ENCODE measurements at regions not wholly inside any gene's neighbourhood (a gene's known extent, or its start where the extent isn't known, plus 50 kb on each side); places are given as distances from the start of the nearest gene placed in this dataset.

DNA sequence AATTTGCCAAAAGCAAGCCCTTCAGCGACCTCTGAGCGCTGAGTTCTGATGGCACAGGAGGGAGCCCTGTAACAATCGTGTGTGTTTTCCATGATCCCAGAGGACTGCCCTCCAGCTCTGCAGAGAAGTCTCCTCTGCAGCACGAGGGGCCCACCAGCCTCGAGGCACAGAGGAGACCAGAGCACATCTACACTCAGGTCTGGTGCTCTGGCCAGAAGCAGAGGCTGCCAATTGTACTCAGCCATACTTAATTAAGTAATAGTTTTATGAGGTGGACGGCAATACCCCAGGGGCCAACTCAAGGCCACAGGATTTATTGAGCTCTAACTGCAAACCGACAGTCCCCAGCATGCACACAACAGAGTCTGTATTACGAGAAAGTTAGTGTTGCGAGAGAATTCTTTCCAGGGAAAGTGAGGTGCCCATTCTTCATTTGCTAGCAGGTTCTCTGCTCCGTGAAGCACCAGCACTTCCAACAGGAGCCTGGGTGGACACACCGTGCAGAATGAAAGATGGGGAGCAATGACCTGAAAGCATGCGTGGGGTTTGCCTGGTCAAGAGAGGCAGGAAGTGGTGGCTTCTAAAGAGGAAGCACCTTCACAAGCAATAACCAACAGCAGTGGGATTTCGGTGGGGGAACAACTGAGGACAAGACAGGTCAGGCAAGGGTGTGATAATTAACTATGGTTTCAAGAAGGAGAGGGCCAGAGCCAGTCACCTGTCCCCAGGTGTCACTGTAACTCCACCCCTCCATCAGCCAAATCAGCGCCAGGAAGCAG lies 92.8 kb upstream of the FOXC1 start:
- no peak for DNase-seq

DNA sequence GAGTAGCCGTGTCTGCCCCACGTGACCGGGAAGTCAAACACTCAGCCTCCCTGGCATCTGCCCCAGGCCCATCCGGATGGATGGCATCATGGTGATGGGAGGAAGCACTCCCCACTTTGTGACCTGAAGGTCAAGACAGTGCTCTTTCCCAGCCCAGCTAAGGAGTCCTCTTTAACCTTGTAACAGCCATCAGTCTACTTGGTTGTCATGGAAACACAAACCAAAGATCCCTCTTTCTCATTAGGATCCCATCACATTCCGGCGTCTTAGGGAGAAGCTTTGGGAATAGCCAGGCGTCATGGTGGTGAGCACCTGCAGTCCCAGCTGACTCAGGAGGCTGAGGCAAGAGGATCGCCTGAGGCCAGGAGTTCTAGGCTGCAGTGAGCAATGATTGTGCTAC lies 90.9 kb upstream of the FOXC1 start:
- no peak for DNase-seq

GRCh38 chr6:1519597-1519996 lies 90.1 kb upstream of the FOXC1 start:
- DNase-seq: no peak

- DNase-seq: no peak
Observed at GRCh38 chr6:1522779-1523178, 86.9 kb upstream of the FOXC1 start.

- DNase-seq: peak; percentile 67
Observed at GRCh38 chr6:1524040-1524480, 85.7 kb upstream of the FOXC1 start.

DNA sequence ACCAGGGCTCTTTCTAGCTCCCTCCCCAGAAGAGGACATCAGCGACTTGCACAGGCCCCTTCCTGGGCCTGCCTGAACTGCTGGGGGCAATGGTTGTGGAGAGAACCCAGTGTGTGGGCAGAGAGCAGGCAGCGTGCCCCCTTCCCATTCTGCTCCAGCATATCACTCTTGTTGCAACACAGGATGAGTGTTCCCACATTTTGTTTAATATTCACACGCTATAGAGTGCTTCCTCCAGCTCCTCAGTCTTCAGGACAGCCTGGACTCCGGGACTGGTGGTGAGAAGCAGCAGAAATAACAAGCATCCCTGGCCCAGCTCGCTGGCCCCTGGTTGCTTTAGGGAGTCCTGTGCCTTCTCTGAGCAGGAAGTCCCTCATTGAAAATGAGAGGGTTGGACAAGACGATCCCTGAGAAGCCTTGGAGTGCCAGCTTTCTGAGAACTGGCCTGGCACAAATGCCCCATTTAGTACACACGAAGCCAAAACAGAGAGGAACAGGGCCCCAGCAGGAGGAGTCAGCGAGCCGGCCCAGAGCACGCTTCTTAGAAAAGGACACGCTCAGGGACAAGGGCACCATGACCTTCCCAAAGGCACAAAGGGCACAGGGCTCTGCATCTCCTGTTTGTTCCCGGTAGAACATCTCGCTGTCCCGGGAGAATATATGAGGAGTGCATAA lies 84.2 kb upstream of the FOXC1 start:
- DNase-seq: no peak

GRCh38 chr6:1526398-1527072 lies 83.2 kb upstream of the FOXC1 start:
- peak; percentile 1 for DNase-seq

- DNase-seq: peak; percentile 58
Observed at GRCh38 chr6:1527073-1527457, 82.7 kb upstream of the FOXC1 start.

- DNase-seq: peak; percentile 8
Observed at GRCh38 chr6:1535295-1535694, 74.4 kb upstream of the FOXC1 start.

- DNase-seq: no peak
Observed at GRCh38 chr6:1536526-1537429, 72.9 kb upstream of the FOXC1 start.

GRCh38 chr6:1538369-1538768 lies 71.3 kb upstream of the FOXC1 start:
- no peak for DNase-seq

- no peak for DNase-seq
Observed at GRCh38 chr6:1538810-1539478, 70.8 kb upstream of the FOXC1 start.

DNA sequence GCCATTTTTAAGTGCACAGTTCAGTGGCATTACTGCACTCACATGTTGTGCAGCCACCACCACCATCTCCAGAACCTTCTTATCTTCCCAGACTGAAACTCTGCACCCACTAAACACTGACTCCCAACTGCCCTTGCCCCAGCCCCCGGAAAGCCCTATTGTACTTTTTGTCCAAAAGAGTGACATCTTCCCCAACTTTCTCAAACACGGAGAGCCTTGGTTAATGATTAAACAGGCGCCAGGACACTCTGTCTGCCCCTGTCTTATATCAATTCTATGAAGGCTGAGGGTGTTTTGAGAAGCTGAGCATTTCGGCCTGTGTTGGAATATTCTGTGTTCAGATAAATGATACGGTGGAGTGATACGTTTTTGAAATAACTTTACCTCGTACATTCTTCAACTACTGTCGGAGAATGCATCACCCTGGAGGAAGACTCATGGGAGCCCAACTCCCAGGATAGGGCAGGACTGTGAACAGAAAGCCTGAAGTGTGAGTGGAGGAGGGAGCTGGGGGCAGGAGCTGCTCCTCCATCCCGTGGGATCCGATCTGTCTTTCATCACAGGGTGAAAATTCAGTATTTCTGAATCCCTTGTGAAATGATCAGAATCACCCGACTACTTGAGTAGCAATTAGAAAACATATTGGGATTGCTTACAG lies 68.7 kb upstream of the FOXC1 start:
- no peak for DNase-seq

- DNase-seq: no peak
Observed at GRCh38 chr6:1542335-1542734, 67.4 kb upstream of the FOXC1 start.

DNA sequence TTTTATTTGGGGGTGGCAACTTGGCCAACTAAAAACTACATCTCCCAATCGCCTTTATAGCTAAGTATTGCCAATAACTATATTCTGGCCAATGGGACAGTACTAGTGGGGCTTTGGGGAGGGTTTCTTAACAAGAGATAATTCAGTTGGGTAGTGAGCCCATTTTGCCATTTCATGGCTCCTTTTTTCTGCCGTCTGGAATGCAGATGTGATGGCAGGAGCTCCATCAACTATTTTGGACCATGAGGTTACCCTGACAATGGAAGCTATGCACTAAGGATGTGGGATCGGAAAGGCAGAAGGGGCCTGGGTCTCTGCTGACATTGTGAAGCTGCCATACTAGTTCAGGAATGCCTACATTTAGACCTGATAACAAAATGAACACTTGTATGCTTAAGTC lies 67.0 kb upstream of the FOXC1 start:
- no peak for DNase-seq

- DNase-seq: no peak
Observed at GRCh38 chr6:1544000-1544399, 65.7 kb upstream of the FOXC1 start.

DNA sequence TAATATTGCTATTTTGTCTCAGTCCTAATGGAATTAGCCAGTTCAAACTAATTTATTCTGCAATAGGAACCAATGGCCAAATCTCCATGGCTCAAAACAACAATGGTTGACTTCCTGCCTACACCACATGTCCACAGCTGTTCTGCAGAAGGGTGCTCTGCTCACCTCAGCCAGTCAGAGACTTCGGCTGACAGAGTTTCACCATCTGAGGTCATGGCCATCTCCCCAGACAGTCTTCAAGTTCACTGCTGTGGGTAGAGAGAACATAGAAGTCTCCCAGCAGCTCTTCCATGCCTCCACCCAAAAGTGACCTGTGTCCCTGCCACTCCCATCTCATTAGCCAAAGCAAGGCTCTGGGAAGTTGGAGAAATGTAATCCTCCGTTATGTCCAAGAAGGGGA lies 65.1 kb upstream of the FOXC1 start:
- no peak for DNase-seq

GRCh38 chr6:1545654-1546053 lies 64.1 kb upstream of the FOXC1 start:
- DNase-seq: no peak

DNA sequence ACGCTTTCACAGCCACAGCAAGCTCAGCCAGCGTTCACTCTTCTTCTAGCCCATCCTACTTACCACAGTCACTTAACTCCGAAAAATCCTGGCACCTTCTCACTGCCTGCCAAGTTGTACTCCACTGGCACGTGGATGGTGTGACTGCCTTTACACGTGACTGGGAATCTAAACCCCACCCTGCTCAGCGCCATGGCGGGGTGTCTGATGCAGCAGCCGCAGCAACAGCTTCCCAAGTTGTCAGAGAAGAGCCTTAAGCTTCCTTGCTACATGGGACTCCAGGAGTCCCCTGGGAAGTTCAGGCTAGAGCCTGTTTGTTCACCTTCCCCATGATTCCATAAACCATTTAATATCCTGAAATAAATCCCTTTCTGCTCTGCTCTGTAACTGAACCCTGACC lies 61.9 kb upstream of the FOXC1 start:
- no peak for DNase-seq

DNA sequence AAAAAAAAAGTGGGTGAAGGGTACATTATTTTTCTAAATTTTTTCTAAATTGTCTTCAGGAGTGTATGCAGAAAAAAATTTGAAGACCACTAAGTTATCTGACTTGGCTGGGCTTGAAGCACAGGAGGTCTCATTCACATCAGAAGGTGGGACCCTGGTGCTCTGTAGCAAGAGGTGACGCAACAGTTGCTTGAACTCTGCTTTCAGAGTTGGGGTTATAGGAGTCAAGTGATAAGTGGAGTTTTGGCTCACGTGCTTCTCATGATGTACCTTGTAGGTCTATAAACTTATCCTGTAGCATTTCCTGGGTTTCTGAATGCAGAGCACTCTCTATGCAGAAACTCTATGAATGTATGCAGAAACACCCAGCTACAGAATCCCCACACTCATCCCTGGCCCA lies 58.5 kb upstream of the FOXC1 start:
- no peak for DNase-seq

- DNase-seq: peak; percentile 20
Observed at GRCh38 chr6:1552296-1552761, 57.4 kb upstream of the FOXC1 start.

Measured in fibroblast of skin of abdomen (primary cell).